HG03060 (cell line): ENCODE measurements at regions not wholly inside any gene's neighbourhood (a gene's known extent, or its start where the extent isn't known, plus 50 kb on each side); places are given as distances from the start of the nearest gene placed in this dataset.

Experiments
- ATAC-seq: cut with Tn5 transposase; IDR thresholded peaks from one replicate; pipeline ENCODE4 v1.9.1; 2021; ENCODE audit warnings: low read depth, moderate number of reproducible peaks; ENCODE audit not compliant: unreplicated experiment

DNA sequence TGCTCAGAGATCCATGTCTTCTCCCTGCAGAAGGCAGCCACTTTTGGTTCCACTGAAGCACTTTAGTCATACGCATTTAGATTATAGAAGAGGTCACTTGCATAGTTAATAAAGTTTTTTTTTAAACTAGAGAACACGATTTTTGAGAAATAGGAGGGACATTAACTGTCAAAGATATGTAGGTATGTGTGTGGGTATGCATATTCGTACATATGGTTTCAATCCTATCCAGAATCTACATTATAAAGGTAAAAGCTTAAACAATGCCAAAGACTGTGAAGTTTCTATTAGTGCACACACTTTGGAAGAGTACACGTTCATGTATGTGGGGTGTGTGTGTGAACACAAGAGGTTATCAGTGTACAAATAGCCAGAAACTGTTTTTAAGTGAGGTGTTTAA is 103.2 kb downstream of the BTBD3 start:
- no peak for ATAC-seq

DNA sequence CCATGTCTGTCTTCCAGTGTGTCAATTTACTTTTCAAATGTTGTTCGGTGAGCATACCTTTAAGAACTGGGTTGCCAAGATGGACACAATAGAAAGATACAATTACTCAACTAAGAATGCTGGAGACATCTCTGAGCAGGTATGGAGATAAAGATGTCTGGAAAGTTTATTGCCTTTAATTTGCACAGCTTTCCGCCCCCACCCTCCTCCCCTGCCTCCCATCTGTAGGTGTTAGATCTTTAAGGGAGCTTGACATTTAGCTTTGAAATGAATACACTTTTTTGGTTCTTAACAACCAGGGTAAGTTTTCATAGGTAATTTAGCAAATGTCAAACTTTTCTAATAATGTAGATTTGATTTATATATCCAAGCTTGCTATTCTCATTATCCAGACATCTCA is 104.4 kb downstream of the BTBD3 start:
- no peak for ATAC-seq

DNA sequence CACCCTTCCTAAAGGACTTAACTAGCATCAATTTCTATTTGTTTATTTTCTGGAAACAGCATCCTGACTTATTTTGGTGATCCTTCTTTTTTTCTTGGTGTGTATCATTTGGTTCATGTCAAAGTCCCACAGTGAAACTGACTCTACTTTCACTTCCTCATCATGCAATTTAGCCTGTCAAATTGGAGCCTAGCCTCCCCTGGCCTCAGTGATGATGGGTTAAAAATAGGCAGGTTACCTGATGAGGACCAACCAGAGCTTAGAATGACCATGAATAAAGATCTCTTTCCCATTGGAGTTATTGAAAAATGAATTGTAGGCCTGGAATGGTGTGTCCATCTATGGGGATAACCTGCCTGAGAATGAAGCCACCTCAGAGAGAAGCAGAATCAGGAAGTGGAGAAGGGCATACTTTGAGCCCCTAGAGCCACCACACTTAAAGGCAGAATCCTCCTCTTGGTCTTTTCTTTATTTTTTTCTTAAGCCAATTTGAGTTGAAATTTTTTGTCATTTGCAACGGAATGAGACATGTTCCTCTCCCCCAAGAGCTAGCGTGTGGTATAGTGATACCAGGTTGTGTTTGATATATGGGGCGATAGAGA is 105.6 kb downstream of the BTBD3 start:
- no peak for ATAC-seq

DNA sequence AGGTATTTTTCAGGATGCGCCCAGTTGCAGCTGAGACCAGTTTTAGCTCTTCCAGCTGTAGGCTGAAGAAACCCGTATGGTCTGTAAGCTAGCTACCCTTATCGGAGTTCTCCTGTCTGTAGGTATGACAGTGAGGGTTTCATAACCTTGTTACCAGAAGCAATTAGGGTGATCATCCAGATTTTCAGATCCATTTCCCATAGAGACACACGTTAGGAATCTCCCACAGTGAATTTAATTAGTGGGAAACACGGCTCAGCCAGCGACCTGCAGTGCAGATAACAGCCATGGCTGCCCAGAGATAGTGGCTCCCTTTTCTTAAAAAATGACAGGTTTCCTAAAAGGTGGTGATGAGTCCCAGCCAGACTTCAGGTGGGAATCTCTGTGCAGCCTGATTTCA is 111.1 kb downstream of the BTBD3 start:
- ATAC-seq, result no peak

DNA sequence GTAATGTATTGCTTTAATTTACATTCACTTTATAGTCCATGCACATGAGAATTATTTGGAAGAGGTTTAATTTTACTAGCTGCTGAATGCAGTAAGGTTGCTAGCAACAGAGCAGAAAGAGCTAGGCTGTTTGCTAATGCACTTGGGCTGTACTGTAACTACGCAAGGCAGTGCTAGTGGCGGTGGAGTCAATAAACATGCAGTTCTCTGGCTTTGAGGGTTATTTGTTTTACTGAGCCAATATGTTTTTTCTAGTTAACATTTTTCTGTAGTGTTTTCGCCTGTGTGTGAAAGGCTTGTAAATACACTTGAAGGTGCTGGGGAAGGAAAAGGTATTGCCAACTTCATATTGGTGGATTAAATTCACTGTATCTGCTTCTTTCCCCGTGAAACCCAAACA is 112.8 kb downstream of the BTBD3 start:
- no peak for ATAC-seq

DNA sequence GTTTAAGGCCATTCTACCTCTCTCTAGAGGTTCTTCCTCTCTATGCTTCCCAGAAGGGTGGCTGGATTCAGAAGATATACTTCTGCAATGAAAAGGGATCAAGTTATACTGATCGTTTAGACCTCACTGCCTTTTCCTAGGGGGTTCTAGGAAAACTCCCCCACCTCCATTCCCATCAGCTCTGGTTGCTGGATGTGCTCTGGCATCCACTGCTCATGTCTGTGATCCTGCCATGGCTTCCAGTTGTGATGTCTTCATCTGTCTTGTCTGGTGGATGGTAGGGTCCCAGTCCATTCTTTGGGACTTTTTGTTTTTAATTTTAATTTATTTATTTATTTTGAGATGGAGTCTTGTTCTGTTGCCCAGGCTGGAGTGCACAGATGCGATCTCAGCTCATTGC is 118.4 kb downstream of the BTBD3 start:
- no peak for ATAC-seq

DNA sequence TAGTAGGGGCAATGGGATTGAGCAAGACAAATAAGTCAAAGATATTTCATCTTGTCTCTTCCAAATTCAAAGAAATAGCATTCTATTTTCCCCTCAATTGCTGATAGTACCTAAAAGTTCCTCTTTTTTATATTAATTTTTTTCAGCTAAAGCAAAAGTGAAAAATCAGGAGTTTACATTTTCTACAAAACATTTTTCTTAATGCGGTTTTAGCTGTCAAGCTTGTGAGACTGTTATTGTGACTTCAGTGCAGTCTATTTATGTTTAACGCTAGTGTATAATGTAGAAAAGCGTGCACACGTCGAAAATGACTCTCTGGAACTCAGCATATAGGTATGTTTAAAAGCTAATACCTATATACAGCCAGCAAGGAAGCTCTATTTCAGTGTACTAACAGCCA is 119.8 kb downstream of the BTBD3 start:
- ATAC-seq, result no peak

DNA sequence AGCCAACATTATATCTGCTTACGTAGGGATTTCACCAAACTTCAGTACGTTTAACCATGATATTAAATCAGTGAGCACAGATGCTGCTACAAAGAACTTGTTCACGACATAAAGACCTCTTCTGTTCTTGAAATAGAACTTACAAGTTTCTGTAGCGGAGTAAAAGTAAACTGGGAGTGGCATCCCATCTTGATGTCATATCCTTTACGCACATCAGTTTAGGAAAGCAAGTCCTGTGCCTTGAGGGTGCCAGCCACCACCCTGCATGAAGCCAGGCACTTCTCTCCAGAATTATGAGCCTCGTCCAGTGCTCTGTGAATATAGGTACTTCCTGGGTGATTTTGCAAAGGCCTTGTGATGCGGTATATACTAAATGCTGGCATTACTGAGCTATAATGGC is 122.6 kb downstream of the BTBD3 start:
- no peak for ATAC-seq

DNA sequence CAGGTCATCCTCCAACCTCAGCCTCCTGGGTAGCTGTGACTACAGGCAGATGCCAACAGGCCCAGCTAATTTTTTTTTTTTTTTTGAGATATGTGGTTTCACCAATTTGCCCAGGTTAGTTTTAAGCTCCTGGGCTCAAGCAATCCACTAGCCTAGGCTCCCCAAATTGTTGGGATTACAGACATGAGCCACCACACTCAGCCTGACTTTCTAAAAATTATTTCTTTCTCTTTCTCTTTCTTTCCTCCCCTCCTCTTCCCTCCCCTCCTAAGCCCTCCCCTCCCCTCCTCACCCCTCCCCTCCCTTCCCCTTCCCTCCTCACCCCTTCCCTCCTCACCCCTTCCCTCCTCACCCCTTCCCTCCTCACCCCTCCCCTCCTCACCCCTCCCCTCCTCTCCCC is 127.3 kb downstream of the BTBD3 start:
- no peak for ATAC-seq

DNA sequence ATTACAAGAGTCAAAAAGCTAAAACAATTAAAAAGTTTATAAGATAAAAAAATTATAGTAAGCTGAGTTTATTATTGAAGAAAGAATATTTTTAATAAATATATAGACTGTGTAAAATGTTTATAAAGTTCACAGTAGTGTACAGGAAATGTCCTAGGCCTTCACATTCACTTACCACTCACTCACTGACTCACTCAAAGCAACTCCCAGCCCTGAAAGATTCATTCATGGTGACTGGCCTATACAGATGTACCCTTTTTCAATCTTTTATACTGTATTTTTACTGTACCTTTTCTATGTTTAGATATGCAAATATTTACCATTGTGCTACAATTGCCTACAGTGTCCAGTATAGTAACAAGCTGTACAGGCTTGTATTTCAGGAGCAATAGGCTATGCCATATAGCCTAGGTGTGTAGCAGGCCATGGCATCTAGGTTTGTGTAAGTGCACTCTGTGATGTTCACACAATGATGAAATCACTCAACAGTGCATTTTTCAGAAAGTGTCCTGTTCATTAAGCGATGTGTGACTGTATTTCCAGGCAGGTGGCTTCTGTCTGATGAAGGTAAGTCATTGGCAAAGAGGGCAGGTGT is 130.2 kb downstream of the BTBD3 start:
- ATAC-seq, result no peak

DNA sequence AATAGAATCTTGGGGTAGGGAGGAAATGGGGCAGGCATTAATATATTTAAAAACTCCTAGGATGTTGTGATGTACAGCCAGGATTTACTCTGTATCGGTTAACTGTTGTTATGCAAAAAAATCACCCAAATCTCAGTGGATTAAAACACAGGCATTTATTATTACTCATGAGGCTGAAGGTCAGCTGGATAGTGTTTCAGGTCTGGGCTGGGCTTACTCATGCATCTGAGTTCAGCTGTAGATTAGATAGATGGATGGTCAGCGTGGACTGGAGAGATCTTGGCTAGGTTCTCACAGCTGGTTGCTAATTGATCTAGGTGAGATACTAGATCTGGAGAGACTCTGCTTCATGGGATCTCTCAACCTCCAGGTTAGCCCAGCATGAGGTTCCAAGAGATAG is 131.4 kb downstream of the BTBD3 start:
- no peak for ATAC-seq

DNA sequence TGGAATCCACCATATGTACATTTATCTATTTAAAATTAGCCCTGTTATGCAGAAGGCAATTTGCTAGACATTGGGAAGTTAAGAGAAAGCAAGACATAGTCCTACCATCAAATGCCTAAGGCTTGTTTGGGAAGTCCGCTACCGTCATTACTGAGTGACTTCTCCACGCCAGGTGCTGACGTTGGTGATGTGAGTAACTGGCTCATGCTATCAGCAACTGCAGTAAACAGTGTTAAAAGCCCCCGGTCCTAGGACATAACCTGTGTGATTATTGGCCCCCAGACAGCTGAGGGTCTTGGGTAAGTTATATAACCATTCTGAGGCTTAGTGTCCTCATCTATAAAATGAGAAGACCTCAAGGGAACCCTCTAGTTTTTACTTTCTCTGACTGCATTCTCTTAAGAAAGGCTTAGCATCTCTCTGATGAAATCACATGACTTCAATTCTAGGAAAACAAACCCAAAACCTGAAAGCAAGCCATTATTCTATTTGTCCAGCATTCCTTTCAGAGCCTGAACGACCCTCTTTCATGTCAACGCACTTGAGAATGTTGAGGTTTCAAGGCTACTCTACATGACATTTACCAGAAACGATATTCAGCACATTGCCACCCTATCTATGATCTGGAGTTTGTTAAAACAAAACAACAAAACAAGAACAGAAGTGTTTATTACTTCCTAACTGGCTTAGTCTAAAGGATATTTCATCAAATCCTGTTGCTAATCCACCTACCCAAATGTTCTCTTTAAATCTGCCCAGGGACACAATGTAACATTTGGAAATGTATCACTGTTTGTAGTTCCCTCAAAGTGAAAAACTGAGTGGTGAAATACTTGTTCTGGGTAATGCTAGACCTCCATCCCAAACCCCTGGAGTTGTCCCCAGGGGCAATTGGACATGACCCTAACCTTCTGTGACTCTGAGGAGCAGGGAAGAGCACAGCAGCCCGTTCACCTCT is 133.8 kb downstream of the BTBD3 start:
- no peak for ATAC-seq

DNA sequence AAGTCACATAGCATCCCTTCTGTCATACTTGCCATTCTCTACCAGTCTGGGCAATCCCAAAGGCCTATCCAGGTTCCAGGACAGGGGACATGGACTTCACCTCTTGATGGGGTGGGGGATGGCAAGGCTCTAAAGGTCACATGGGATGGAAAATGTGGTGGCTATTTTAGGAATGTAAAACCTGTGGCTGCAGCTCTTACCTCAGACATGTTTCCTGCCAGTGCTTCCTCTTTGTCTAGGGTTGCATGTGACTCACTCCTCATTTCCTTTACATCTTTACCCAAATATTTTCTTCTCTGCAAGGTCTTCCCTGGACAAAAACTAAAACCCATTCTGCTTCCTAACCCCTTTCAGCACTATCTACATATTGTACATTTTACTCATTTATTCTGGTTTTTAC is 135.7 kb downstream of the BTBD3 start:
- no peak for ATAC-seq

DNA sequence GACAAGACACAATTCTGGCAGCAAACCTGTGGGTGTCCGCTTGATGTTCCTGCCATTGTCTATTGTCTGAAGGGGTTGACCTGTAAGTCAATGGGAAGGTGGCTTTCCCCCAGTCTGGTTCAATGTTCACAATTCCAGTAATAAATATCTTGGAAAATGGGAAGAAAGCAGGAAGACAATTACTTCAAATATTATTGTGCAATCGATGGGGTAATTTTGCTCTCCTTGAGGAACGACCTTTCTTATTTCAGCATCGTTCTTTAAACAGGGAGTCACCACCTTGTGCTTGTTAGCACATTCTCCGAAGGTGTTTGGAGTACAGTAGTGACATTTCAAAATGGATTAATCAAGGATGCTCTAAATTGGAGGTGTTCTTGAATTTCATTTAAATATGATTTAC is 136.9 kb downstream of the BTBD3 start:
- ATAC-seq, result no peak

DNA sequence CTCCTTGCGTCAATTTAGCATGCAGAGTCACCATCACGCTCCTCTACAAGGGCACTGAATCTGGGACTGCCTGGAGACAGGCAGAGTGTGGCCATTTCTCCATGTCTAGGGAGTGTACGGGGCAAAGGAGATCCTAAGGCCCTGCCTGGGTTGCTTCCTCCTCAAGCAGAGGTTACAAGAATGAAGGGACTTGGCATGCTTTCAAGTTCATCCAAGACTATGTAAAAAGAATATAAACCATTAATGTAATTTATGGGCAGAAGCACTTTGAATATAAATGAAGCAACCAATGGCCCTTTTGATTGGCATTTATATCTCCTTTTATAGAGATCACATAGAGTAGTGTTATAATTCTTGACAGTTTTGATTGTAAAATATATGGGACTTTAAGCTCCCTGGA is 137.5 kb downstream of the BTBD3 start:
- no peak for ATAC-seq

DNA sequence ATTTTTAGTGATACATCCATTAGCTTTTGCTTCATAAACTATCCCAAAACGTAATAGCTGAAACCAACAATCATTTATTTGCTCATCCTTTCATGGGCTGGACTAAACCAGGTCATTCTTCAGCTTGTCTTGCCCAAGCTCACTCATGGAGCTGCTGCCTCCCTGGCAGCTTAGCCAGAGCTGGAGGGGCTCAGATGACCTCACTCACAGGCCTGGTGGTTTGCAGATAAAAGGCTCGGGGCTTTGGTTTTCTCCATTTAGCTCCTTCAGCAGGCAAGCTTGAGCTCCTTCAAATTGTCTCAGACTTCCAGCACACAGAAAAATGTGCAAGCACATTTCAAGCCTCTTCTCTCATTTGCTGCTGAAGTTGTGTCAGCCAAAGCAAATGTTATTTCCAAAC is 139.1 kb downstream of the BTBD3 start:
- ATAC-seq, result no peak

DNA sequence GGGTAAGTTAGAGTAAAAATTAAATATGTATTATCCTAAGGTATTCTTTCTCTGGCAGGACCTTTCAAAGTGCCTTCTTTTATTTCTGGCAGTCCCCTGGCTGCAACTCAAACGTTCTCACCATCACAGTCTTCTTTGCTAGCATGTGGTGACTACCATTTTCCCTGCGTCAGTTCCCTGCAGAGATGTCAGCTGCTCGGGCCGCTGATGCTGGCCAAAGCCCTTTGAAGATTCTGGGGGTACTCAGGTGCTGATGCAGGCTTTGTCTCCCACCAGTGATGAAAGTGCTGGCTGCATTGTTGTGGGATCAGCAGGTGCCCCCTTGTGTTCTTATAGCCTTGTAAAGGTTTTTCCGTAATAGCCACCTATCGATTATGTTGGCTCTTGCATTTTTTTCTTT is 140.1 kb downstream of the BTBD3 start:
- no peak for ATAC-seq

DNA sequence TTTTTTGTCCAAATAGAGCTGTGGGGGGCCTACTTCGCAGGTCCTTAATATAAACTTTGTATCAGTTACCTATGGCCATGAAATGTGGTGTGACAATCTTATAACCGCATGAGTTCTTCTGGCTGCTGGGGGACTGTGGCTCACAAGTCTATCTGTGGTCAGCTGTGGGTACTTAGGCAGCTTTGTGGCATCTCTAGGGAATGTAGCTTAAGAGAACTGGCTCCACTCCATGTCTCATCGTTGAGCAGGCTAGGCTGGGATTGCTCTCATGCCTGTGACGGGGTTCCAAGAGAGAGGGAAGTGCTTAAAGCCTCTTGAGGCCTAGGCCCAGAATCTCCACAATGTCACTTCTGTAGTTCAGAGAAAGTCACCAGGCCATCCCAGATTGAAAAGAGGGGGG is 140.5 kb downstream of the BTBD3 start:
- ATAC-seq, result no peak

DNA sequence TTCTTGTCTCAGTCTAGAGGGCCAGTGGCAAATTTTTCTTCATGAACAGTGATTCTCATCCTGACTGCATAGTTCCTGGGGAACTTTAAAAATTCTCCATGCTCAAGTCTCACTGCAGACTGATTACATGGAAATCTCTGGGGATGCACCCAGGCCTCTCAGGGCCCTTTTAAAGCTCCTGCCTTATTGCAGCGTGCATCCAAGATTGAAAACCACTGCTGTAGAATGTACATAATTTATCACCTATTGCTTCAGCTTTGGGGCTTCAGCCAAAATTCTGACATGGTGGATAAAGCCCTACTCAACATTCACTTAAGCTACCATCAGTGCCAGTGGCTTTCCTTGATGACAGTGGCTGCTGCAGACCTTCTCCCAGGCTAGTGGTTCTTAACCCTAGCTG is 143.8 kb downstream of the BTBD3 start:
- no peak for ATAC-seq

DNA sequence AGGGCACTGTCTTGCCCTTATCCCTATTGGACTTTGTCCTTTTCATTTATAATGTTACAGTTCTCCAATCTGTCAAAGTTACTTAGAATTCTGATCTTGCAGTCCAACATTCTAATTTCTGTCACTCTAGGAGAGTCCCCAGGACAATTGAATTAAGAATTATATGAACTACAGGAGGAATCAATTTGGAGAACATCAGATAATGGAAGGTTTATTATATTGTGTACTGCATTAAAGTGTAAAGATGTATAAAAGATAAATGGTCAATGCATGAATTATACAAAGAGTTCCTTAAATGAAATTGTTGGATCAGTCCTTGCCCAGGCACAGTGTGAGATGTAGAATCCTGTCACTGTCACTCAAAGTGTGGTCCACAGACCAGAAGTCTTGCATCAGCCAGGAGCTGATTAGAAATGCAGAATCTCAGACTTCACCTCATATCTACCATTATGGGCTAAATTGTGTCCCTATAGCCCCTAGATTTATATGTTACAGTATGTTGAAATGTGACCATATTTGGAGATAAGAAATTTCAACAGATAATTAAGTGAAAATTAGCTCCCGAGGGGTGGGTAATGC is 145.5 kb downstream of the BTBD3 start:
- ATAC-seq, result no peak

DNA sequence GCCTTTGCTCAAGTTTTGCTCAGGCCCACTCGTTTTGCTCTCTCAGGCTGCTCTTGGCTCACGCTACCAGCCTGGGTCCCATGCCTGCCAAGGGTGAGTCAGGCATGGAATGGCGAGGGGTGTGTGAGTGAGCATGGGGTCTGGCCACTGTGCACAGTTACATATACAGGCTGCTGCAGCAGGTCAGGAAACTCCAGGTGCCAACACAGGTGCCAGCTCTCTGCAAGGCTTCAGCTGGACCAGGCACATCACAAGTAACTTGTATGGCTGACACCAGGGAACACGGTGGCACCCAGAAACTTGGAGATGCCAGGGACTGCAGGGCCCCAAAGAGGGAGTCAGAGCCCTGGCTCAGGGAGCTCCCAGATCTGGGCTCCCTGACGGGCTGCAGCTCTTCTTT is 146.8 kb downstream of the BTBD3 start:
- ATAC-seq, result no peak
